Epithelial cell of esophagus (primary cell): ENCODE measurements at regions not wholly inside any gene's neighbourhood (a gene's known extent, or its start where the extent isn't known, plus 50 kb on each side); places are given as distances from the start of the nearest gene placed in this dataset.

Experiments used
- DNase-seq: peaks from one replicate; pipeline ENCODE4 v3.0.0; 2010; ENCODE audit warnings: low read depth
- H3K4me3 ChIP-seq: 2 replicates; pipeline ENCODE4 v1.5.1; 2011; ENCODE audit warnings: mild to moderate bottlenecking, low read length, control low read depth
- TF ChIP-seq, protein P1 (sequence below): IDR thresholded peaks from 2 replicates; pipeline ENCODE4 v1.5.1; 2011; ENCODE audit warnings: low read depth, mild to moderate bottlenecking, low read length, control low read depth, inconsistent platforms; ENCODE audit not compliant: insufficient read depth; ENCODE audit errors: missing control alignments

DNA sequence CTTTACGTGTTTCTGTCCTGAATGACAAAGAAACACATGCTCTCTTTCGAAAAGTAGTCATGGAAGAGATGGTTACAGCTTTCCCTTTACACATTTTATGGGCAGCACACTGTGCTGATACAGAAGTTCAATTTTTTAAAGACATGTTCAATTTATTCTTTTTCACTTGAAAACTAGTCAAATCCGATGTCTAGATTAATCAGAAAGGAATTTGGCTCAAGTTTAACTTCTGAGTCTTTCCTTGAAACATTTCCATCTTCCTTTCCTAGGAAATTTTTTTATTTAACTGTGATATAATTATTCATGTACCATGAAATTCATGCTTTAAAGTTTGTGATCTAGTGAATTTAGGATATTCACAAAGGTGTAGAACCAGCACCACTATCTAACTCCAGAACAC, 360.1 kb downstream of the TNS3 start:
- TF ChIP-seq, protein P1, sequence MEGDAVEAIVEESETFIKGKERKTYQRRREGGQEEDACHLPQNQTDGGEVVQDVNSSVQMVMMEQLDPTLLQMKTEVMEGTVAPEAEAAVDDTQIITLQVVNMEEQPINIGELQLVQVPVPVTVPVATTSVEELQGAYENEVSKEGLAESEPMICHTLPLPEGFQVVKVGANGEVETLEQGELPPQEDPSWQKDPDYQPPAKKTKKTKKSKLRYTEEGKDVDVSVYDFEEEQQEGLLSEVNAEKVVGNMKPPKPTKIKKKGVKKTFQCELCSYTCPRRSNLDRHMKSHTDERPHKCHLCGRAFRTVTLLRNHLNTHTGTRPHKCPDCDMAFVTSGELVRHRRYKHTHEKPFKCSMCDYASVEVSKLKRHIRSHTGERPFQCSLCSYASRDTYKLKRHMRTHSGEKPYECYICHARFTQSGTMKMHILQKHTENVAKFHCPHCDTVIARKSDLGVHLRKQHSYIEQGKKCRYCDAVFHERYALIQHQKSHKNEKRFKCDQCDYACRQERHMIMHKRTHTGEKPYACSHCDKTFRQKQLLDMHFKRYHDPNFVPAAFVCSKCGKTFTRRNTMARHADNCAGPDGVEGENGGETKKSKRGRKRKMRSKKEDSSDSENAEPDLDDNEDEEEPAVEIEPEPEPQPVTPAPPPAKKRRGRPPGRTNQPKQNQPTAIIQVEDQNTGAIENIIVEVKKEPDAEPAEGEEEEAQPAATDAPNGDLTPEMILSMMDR: no peak
- no peak for DNase-seq
- no peak overlapping the region for H3K4me3 ChIP-seq

DNA sequence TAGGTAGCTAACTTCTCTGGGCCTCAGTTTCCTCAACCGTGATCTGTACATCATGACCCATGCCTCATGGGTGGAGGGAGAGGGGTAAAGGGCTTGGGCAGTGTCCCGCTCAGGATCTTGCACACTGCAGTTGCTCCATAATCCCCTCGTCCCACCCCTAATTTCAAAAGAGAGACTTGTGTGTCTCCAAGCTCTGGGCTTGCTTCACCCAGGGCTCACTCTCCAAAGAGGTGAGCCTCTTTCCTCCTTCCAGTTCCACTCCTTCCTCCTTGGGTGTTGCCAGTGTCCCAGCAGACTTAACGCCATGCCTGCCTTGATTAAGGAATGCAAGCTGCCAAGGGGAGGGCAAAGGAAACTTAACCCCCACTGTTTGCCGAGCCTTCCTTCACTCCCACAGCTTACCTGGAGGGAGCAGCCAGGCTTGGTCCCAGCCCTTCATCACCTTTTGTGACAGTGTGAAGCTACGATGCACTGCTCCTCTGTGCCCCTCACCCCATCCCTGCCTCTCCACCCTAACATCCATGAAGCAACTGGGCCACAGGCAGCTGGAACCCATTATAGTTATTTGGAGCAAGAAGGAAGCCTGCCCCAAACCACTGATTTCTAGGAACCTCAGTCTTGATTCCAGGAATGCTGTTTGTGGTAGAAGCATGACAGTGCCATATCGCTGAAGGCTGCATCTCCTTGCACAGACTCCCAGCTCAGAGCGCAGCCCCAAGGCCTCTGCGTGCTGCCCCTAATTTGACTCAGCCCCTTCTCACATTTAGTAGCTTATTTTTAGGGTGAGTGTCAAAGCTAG, 363.3 kb downstream of the TNS3 start:
- TF ChIP-seq, protein P1: no peak
- no peak overlapping the region for H3K4me3 ChIP-seq
- DNase-seq: no peak

- no peak for DNase-seq
- TF ChIP-seq, protein P1: no peak
- H3K4me3 ChIP-seq: no peak overlapping the region
Measured at GRCh38 chr7:47217570-47218360, 364.1 kb downstream of the TNS3 start.

- TF ChIP-seq, protein P1: no peak
- no peak for DNase-seq
- H3K4me3 ChIP-seq: no peak overlapping the region
Measured at GRCh38 chr7:47217086-47217485, 364.8 kb downstream of the TNS3 start.

DNA sequence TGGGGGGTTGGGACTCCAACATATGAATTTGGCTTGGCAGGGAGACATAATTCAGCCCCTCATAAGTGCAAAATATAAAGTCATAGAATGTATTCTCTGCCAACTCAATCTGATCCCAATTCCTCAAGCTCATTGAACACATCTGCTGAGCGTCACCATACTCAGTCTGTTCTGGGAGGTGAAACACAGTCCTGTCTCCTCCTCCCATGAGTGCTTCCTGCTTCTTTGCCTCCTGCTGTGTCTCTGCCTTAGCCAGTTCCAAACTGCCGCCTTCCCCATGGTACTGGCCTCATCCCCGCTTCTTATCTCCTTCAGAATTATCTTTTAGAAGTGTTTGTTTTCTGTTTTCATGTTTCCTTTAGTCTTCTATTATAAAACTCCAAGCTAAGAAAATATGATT, 365.5 kb downstream of the TNS3 start:
- TF ChIP-seq, protein P1: no peak
- DNase-seq: no peak
- no peak overlapping the region for H3K4me3 ChIP-seq

GRCh38 chr7:47215640-47216039, 366.3 kb downstream of the TNS3 start:
- TF ChIP-seq, protein P1: no peak
- no peak overlapping the region for H3K4me3 ChIP-seq
- no peak for DNase-seq
